HG02870 (cell line): ENCODE measurements at regions not wholly inside any gene's neighbourhood (a gene's known extent, or its start where the extent isn't known, plus 50 kb on each side); places are given as distances from the start of the nearest gene placed in this dataset.

Experiments
- ATAC-seq: cut with Tn5 transposase; IDR thresholded peaks from one replicate; pipeline ENCODE4 v1.9.1; 2021; ENCODE audit warnings: mild to moderate bottlenecking, moderate library complexity; ENCODE audit not compliant: unreplicated experiment

DNA sequence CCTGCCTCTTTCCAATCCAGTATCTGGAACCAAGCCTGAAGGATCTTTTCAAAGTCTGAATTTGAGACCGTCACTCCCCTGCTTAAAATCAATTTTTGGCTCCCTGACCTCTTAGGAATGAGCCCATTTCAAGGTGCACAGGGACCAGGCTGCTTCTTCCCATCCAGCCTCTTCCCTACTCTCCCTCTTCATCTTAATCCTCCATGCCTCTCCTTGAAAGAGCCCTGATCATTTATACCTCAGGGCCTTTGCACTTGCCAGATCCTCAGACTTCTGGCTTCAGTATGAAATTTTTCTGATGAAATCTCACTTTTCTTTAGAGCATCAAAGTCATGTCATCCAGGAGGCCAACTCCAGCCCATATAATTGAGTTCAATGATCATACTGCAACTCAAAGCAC lies 399.5 kb upstream of the CELF2 start:
- ATAC-seq, result no peak

DNA sequence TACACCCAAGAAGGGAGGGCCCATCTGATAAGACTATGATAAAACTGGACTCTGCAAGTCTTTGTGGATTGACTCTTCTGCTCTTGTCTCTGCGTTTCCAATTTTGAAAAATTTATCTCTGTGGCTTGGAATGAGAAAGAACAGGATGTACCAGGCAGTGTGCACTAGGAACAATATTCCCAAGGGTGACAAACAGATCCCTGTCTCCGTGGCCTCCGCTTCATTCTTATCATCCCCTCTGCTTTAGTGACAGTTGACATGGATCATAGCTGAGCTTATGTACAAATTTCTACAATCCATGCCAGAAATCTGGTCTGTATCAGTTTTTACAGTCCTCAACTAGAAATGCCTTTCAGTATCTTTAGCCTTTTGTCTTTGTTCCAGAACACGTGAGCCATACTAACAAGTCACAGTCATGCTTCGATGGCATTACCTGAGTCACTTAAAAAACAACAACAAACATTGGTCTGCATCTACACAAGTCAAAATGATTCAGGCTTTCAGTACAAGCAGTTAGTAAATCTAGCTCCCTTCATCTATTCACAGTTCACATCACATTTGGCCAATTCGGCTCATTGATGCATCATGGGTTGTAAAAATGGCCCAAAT lies 393.6 kb upstream of the CELF2 start:
- ATAC-seq, result no peak

DNA sequence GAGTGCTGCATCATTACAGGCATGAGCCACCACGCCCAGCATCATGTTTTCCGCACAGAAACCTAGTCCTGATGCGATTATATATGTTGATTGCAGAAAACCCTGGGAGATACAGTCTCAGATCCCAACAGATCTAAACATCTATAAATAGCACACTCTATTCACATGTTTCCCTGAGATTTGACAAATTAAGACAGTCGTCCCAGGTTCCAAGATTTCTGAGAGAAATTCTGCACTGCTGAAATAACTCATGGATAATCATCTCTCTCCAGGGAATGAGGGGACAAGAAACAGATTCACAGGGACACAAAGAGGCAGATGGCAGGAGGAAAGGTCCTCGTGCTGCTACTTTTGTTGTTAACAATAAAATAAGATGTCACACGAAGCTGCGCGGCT lies 393.1 kb upstream of the CELF2 start:
- ATAC-seq, result no peak

- no peak for ATAC-seq
These were observed 392.2 kb upstream of the CELF2 start for GRCh38 chr10:10625491-10625890.

DNA sequence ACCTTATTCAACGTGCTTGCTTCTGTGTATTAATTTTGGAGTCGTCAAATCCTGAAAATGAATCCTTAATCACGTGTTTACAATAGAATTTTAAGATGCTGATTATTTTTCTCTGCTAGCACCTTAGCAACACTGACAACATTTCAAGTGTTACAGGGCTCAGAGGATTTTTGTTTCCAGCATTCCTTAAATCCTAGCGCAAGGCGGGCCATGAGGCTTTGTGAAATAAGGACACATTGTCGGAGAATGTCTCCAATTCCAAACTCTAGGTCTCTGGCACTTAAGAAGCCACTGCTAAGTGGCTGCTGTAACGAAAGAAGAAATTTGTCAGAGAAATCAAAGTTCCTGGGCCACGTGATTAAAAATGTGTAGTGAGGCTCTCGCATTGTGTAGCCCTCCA lies 390.9 kb upstream of the CELF2 start:
- no peak for ATAC-seq

GRCh38 chr10:10627414-10627813 lies 390.3 kb upstream of the CELF2 start:
- ATAC-seq, result no peak

- no peak for ATAC-seq
These were observed 388.2 kb upstream of the CELF2 start for GRCh38 chr10:10629512-10629911.

DNA sequence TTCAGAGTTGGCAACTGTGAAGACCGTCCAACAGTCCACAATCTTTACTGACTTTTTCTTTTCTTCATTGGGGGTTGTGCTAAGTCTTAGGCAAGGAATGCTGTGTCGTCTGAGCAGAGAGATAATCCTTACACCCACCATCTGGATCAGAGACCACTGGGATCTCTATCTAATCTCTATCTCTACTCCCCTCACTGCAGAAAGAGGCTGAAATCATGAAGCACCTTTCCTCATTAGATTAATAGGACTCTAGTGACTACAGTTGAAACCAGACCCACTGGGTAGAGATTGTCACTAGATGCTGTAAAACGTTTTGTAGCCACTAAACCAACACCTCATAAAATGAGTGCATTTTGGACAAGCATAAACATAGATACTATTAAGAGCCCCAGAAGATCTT lies 387.4 kb upstream of the CELF2 start:
- no peak for ATAC-seq

DNA sequence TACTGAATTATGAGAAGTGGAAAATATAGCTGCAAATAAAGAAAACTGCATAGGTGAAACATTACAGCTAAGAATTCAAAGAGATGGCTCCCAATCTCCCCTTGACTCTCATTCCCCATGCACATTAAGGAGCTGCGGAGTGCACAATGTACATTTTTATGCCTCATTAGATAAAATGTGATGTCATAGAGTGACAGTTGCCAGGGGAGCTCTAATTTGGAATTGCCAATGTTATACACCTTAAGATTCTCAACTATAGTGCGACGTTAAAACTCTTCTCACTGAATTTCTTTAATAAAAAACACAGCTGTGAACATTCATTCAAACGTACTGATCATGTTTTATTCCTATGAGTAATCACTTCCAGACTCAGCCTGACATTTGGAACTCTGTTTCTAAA lies 386.9 kb upstream of the CELF2 start:
- no peak for ATAC-seq

DNA sequence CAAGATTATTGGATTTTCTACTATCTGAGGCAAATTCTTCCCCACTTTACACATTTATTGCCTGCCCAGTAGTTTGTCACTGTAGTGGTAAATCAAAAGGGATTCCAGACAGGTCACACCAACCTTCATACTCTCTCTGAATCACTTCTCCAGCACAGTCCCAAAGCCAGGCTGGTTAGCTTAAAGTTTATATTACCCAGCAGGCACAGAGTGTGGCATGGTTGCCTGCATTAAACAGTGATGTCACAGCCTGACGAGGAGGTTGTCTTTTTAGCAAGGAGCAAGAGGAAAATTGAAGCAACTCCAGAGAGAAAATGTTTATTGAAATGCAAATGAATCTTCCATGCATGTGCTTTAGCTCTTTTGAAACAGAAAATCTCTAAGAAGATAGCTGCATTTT lies 375.5 kb upstream of the CELF2 start:
- no peak for ATAC-seq

- no peak for ATAC-seq
These were observed 374.9 kb upstream of the CELF2 start for GRCh38 chr10:10642751-10643150.

- ATAC-seq, result no peak
These were observed 373.5 kb upstream of the CELF2 start for GRCh38 chr10:10644008-10644646.

DNA sequence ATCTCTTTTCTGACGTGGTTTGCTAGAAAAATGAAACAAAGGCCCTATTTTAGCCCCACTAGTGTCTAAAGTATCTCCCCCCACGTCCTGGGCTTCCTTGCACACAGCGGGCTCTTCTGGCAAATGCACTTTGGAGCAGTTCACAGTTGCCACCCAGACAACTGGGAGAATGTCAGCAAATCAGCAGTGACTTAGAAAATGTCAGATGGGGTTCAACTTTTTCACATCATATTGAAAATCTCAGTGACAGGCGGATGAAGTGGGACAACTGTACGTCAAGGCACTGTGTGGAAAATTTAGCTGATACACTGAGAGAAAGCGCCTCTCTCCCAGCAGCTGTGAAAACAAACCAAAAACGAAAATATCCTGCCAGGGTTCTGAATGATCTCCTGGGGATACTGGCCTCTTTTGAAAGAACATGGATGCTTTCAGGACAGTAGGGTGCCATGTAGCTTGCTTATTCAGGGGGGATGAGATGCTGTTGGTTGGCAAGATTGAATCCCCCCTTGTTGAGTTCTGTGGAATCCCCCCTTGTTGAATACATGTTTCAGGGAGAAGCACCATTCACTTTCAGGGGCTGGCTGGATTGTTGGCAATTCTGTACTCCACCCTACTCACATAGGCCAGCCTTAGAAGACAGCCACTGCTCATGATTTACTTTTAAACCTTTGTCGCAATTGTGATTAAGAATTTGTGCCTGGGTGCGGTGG lies 372.8 kb upstream of the CELF2 start:
- ATAC-seq, result no peak

DNA sequence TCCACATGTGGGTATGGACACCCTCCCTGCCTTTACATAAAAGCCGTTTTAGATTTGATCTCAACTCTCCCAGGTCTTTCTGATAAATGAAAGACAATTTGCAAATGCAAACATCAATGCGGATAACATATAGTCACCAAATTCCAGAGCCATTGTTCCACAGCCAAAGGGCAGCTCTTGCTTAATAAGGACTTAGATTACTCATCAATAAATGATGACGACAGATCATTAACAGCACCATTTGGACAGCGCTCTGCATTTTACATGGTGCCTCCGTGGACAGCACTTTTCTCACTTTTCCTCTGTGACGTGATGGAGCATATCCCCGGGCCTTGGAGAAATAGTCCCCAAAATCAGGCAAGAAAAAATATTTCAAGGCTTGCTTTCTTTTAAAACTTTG lies 370.3 kb upstream of the CELF2 start:
- no peak for ATAC-seq

DNA sequence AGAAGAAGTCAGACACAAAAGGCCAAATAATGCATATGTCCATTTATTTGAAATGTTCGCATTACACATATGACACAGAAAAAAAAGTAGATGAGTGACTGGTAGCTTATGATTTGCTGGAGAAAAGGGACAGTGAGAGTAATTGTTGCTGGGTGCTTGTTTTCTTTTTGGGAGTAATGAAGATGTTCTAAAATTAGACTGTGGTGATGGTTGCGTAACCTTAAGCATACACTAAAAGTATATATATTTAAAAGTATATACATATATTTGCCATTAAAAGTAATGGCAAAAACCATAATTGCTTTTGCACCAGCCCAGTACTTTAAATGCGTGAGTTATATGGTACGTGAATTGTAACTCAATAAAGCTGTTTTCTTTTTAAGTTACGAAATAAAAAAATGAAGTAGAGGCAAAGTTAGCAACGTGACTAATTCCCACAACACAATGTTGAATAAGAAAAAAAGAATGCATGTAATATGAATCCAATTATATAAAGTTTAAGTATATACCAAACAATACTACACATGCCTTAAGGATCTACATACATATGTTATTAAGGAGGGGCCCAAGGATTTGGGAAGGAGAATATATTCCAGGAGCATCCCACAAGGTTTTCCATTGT lies 360.4 kb upstream of the CELF2 start:
- no peak for ATAC-seq

DNA sequence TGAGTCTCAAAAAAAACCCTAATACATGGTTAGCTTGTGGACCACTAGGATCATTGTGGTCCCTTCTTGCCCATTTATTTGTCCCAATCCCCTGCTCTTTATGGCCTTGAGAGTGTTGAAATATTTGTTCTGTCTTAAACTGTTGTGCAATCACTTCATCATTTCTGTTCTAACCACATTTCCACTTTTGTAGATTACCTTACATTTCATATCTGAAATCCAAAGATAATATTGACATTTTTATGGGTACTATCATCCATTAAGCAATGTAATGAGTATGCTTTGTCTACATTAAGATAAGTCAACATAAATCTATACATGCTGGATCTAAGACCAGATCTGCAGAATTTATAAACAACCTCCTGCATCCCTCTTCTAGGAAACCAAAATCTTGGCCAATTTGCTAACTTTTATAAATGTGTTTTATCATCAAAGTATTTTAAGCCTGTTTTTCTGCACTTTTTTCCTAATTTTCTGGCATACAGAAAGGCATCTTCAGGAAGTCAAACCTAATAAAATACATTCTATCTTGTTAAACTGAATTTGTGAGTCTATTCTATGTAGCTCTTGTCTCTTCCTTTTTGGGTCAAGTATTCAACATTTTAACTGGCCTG lies 359.4 kb upstream of the CELF2 start:
- no peak for ATAC-seq

DNA sequence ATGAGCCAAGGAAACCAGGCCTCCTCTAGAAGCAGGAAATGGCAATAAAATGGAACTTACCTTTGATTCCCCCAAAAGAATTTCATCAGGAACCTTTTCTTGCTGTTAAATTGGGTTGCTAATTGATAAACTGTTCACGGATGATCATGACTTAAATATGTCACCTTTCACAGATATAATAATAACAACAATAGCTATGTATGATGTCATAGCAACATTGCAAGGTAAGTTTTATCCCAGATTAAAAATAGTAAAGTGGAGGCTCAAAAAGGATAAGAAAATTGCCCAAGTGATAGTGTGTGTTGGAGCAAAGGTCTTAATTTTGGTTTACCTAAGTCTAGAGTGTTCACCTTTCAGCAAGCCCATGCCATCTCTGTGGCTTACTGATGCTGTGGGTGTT lies 357.6 kb upstream of the CELF2 start:
- ATAC-seq, result no peak

DNA sequence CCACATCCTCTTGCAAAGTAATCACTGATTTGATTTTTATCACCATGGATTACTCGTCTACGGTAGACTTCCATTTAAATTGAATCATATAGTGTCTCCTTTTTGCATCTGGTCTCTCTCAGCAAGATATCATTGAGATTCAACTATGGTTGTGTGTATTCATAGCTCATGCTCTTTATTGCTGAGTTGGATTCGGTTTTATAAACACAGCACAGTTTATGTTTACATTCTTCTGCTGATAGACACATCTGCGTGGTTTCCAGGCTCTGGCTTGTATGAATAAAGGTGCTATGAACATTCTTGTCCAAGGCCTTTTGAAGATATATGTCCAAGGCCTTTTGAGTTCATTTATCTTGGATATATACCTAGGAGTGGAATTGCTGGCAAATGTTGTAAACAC lies 356.5 kb upstream of the CELF2 start:
- no peak for ATAC-seq

DNA sequence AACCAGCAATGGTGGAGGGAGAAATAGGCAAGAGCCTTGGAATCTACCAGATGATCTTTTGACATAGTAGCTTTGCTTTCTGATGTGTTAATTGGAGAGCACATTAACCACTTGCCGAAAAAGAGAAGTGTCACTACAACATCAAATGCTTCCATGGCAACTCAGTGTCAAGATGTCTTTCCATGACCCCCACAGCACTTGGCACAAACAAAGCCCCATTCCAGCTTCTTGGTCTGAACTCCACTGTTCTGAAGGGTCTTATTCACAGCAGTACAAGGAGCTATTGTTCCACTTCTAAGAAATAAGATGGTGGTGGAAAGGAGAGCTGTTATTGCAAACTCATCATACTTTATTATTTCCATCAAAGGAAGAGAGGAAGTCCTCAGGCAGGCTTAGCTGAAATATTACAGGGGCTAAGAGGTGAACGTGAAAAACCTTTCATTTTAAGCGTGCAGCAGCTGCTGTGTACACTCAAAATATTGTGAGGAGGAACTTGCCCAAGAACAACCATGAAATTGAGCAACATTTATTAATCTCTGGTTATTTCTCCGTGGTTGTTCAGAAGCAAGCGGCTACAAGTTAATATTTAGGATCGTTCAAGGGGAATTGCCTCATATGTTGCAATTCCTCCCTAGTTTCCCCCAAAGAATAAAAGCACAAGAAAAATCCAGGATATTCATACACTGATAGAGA lies 354.8 kb upstream of the CELF2 start:
- ATAC-seq, result no peak

DNA sequence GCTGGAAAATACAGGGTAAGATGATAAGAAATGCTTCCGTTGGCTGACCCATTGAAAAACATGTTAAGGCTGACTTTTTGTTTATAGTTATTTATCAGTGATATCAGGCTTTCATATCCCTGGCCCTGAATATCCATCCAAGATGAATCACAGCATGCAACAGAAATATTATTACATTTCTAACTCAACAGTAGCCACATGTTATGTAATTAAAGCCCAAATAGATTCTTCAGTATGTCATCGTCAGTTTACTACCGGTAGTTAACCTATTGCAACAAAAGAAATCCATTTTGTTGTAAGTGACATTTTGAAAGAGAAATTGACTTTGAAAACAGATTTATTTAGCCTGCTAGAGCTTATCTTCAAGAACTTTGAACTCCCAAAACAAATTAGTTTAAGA lies 354.1 kb upstream of the CELF2 start:
- ATAC-seq, result no peak

- no peak for ATAC-seq
These were observed 351.9 kb upstream of the CELF2 start for GRCh38 chr10:10665750-10666149.
